Kasumi-1 (cell line): ENCODE measurements at regions not wholly inside any gene's neighbourhood (a gene's known extent, or its start where the extent isn't known, plus 50 kb on each side); places are given as distances from the start of the nearest gene placed in this dataset.
"Not testable (repeated sequence)": the region's sequence is repeated elsewhere in the genome, so short reads cannot be mapped to it uniquely, and the experiment has no call there.

Experiments
- DNase-seq, 2 experiments: peaks; one replicate each; lab custom pipeline; 2025; lab: John Stamatoyannopoulos, UW

DNA sequence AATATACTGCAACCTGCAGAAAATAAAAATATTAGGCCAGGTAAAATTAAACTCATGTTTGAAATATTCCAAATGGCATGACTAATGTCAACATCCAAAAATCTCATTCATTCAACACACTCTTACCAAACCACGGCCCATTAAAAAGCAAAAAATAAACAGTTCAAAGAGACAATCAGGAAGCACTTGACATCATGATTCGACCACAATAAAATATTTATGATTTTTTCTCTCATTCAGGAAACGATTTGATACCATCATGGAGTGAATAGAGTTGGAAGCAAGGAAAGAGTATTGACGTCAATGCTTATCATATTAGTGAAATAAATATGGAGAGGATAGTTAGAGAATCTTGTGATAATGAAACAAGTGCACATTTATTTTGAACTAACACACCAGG lies 354.1 kb downstream of the KCNJ2 start:
- DNase-seq, result no peak

DNA sequence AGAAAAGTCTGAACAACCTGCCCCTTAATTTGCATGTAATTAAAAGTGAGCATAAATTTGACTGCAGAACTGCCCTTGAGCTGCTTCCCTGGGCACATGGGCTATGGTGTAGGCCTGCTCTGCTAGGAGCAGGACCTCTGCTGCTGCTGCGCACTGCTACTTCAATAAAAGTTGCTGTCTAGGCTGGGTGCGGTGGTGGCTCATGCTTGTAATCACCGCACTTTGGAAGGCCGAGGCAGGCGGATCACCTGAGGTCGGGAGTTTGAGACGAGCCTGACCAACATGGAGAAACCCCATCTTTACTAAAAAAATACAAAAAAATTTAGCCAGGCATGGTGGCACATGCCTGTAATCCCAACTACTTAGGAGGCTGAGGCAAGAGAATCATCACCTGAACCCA lies 355.7 kb downstream of the KCNJ2 start:
- not testable (repeated sequence) for DNase-seq

DNA sequence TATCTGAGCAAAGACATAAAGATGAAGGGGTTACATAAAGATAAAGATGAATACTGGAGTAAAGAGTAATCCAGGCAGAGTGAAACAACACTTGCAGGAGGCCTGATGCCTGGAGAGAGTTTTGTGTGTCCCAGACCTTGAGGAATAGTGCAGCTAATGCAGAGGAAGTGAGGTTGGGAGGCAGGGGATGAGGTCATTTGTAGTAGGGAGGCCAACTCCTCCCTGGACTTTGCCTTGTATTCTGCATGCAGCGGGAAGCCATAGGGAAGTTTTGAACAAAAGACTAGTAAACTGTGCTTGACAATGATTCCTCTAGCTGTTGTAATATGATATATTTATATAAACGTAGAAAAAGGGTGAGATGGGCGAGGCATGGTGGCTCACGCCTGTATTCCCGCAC lies 356.6 kb downstream of the KCNJ2 start:
- no peak for DNase-seq

DNA sequence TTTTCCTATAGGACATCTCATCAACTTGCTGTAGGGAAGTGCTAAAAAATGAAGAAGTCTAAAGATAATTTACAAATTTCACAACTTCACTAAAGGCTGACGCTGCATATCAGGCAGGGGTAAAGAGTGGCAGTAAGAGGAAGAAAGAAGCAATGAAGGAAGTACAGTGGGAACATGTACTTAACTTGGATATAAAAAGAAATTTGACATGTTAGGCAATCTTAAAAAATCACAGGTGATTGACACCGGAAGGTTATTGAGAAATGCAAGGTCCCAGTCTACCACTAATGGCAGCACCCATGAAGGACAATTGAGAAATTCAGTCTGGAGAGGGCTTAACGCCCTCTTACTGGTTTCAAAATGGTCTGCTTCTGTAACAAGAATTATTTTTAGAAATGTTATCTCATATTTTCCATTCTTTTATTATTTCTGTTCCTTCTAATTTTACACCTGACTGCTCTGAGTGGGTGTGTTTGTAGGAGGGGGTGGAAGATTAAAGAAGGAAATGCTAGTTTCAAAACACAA lies 358.1 kb downstream of the KCNJ2 start:
- DNase-seq, result peak in 1 of 2 experiments; percentile 9

DNA sequence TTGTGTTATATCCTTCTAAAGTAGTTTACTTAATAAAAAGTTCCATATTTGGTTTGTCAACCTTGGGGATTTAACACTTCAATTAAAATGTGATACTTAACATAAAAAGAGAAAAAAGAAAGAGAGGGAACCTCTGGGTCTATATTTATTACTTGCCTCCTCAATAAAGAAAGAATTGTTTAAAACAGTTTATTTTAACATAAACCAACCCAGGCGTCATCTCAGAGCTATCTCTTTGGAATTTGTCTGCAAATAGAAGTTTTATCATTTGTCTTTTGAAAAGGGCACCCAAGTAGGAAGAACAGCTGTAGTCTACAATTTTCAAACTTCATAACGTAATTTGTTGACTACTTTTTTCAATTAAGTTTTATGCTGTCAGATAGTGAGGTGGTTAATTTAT lies 364.1 kb downstream of the KCNJ2 start:
- DNase-seq, result no peak

DNA sequence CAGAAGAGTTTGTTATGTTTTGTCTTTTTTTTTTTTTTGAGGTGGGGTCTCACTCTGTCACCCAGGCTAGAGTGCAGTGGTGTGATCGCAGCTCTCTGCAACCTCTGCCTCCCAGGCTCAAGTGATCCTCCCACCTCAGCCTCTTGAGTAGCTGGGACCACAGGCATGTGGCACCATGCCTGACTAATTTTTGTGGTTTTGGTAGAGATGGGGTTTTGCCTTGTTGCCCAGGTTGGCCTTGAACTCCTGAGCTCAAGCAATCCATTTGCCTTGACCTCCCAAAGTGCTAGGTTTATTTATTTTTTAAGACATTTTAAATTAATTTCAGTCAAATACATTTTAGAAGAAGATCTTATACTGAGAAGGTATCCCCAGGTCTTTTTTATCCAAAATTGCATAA lies 366.7 kb downstream of the KCNJ2 start:
- DNase-seq, result no peak

DNA sequence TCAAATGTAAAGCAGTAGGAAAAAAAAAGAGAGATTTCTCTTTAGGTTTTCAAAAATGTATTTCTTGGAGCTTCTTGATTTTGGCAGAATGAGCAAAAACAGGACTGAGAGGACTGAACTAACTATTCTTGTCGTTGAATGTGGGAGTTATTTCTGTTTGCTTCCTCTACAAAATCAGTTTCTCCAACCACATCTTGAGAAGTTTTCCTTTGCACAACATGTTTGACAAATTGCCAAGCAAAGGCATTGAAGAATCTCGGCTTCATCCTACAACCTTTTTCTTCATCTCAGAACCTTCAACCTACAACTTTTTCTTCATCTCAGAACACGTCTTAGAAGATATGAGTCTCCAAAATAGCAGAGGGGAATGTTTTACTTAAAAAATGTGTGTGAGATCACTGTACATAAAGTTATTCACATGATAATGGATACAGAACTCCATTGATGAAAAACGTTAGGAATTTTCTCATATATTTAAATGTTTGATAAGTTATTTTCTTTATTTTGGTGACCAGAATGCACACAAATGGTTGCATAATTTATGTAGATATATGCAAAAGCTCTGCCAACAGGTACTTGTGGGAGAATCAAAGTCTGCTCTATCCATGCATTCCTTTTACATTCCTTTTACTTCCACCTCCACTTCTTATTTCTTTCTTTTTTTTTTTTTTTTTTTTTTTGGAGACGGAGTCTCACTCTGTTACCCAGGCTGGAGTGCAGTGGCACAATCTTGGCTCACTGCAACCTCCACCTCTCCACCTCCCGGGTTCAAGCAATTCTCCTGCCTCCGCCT lies 370.0 kb downstream of the KCNJ2 start:
- no peak for DNase-seq

DNA sequence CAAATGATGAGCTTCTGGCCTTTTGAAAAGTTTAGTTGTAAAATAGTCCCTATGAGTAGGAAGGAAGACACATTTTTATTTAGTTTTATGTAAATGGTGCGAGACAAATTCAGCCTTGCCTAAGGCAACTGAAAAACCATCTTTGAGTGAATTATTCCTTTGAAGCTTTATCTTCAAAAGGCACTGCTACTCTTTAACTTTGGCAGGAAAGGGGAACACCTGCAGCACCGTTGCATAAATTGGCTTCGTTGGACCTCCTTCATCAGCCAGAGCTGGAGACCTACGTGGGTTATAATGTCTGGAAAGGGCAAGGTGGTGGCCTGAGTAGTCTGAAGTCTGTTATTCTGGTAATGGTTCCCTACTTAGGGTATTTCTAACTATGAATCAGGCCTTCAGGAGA lies 373.5 kb downstream of the KCNJ2 start:
- DNase-seq, result no peak

DNA sequence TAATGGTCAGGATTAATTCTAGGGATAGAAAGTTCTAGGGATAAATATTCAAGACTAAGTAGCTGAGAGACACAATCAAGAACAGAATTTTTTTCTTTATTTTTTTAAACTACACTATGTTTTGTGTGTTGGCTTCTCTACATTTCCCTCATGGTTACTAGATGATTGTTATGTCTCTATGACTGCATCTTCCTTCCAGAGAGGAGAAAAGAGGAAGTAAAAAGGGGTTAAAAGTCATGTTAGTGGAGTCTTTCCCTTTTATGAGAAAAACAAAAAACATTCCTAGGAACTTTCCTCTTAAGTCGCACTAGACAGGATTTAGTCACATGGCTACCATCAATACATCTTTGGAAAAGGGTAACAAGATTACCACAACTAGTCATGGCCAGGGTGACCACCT lies 375.0 kb downstream of the KCNJ2 start:
- DNase-seq, result peak; percentile 15 to 51

DNA sequence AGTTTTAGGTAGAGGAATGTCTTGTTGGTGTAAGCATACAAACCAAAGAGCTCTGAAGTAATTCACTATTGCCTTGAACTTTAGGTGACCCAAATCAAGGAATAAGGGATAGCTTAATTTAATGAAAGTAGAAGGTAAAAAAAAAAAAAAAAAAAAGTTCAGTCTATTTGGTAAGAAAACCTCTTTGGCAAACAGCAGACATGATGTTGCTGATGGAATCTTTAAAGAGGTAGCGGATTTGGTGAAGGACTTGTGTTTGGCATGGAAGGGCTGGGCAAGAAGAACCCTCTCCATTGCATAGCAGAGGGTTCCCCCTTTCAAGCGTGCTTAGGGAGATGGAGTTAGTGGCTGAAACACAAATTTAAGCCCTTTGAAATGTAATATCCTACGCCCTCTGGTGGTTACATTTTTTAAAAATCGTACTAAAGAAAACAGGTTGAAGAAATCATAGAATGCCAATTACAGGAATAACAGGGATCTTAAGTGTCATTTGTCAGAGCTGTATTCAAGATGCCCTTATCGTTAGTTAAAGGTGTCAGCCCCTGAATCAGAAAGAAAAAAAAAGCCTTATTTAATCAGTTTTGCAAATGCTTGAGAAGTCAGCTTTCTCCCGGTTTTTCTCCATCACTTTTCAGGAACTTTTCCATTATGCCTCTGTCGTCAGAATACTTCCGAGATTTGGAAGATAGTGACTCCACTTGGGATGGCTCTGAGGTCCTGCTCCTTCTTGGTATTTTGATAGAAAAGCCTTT lies 383.1 kb downstream of the KCNJ2 start:
- DNase-seq, result peak; percentile 66 to 77

DNA sequence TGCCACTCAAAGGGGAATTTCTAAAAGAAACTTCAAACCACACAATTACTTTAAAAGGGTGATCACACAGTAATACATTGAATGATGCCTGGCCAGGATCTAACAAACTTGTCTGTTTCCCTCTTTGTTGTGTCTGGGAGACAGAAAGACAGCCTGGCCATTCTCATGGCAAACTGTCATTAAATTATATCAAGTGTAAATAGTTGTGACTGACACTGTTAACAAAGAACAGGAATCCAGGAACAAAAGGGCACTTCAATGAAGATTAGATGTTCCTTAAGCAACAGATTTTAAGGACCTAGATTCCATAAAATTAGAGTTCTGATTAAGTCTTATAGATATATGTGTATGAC lies 383.6 kb downstream of the KCNJ2 start:
- DNase-seq, result no peak

DNA sequence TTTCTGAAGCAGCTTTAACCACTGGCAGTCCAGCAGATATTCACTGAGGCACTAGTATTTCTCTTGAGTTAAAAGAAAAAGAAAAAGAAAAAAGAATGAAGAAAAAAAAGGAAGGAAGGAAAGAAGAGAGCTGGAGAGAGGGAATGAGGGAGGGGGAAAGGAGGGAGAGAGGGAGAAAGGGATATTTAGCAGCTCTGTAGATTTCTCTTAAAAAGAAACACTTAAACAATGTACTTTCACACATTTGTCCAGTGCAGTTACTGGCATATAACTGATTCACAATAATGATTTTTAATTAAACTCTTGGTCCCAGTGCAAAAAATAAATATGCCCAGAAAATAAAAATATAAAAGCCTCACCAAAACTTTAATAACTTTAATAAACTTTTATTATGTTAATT lies 386.4 kb downstream of the KCNJ2 start:
- DNase-seq, result no peak

DNA sequence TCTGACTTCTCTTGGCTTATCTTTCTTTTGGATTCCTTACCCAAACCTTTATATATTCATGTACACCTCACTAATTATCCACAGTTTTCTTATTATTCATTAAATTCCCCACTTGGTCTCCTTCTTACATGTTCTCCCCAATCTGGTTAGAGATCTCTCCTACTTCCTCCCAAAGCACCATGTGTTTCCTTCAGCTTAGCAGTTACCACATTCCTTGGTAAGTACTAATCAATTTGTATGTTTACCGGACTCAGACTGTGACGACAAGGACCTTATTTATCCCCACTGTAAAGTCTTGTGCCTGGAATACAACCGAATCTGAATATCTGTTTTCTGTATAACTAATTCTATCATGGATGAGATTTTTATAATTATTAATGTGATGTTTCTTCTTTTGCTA lies 389.5 kb downstream of the KCNJ2 start:
- DNase-seq, result no peak

DNA sequence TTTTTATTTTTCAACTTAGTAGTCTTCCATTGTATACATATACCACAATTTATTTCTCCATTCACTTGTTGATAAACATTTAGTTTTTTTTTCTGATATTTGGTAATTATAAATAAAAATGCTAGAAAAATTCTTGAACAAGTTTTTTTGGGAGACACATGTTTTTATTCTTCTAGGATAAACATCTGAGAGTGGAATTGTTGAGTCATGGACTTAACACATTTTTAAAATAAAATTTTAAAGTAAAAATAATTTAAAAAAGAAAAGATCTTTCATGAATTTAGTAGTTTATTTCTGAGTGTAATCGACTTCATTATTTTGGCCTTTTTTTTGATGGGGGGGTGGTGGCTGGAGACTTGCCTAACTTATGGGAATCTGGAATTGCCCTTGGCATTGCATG lies 391.1 kb downstream of the KCNJ2 start:
- DNase-seq, result no peak

DNA sequence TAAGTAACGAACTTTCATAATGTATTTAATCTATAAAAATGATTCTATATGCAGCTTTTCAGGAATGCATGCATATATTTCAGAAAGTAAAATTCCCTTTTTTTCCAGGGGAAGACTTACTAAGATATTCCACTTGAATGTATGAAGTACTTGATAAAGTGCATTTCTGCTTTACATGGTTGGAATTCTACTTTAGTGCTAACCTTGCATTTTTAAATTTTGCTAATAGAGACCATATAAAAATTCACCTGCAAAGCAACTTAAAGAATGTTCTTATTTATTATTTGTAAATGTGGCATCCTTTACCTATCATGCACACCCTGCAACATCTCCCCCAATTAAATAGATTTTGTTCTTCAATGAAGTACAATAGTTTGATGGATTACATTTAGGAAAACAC lies 392.8 kb downstream of the KCNJ2 start:
- no peak for DNase-seq

DNA sequence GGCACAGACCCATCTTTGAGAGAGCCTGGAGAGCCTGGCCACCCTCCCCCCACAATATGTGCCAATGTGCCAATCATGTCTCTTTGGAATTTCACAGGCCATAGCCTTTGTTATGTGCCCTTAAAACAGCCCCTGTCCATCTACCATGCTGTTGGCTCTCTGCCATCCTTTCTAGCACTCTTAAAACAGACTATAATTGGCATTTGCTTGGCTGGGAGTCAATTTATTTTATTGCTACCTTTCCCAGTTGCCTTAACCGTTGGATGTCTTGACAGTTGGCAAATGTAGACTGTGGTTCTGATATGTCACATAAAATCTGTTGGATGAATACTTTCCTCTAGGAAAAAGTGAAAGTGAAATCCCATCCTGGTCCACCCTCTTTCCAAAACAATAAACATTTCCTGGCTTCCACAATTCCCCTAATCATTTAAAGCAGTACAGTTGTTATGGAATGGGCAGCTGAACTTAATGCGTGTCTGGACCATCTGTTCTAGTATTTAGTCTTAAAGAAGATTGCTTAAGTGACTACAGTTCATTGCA lies 394.0 kb downstream of the KCNJ2 start:
- DNase-seq, result no peak

DNA sequence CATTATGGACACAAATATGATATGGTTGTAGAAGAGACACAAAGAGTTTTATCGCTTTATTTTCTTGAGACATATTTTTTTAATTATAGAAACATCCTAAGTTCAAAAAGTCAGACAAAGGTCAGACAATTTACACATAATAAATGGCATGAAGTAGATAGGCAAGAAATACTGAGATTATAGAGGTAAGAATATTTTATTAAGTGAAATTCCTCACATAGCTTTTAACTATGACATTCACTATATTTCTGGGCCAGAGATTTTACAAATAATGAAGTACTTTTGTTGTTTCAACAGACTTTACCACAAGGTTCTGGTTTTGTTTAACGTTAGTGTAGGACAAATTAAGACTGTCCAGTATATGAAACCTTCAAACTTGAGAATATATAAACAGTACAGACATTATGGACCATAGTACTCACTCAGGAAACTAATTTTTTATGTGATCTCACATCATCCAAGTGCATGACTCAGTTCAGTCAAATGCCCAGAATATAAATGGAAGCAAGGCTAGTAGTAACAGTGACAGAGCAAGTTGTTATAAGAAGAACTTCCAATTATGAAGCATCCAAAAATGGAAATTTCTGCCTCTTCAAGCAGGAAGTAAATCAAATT lies 394.8 kb downstream of the KCNJ2 start:
- DNase-seq, result no peak

DNA sequence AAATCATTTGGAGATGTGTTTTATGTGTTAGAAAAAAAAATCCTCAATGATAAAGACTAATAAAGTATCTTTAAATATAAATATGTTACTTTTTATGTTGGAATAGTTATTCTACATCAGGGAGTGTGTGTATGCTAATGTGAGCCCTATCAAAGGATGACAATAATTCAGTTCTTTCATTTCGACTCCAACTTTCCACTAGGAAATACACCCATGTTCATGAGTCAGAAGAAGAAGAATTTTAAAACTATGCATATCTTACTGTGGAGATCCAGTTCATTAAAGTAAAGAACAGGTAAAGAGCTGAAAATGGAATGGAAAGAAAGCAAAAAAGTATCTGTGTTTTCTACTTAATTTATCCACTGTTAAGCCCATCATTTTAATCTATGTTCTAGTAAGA lies 399.8 kb downstream of the KCNJ2 start:
- DNase-seq, result no peak

DNA sequence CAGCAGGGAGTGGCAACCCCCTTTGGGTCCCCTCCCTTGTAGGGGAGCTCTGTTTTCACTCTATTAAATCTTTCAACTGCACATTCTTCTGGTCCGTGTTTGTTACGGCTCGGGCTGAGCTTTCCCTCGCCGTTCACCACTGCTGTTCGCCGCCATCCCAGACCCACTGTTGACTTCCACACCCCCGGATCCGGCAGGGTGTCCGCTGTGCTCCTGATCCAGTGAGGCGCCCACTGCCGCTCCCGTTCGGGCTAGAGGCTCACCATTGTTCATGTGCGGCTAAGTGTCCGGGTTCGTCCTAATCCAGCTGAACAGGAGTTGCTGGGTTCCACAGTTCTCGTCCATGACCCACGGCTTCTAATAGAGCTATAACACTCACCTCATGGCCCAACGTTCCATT lies 408.1 kb downstream of the KCNJ2 start:
- DNase-seq, result no peak

DNA sequence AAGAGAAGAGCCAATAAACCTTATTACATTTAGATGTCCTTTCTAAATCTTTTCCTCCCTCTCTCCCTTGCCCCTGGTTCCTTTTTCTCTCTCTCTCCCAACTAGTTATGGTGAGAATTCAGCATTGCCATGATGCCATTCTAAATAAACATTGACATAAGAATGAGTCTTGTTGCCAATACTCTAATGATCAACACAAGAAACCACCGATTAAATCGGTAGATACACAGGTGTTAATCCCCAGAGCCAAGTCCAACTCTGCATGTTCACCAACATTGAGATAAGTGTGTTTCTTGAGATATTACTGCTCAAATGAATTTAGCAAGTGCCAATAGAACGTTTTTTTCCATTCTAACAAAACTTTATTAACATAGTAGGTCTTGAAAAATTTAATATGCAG lies 412.1 kb downstream of the KCNJ2 start:
- no peak for DNase-seq

DNA sequence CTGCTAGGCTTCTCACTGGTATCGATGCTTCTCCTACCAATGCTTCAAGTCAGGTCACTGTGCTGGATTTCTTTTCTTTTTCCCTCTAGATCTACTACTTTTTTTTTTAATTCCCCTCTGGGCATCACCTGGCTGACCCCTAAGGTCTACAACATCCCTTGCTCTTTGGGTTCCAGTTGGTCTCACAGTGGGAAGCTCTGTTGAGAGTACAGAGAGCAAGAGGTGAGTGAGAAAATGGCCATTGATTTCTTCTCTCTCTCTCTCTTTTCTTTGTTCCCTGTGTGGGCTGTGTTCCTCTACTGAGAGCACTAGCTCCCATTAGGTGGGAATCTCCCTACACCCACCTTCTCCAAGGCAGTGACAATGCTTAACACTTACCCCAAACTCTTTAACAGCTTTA lies 413.4 kb downstream of the KCNJ2 start:
- no peak for DNase-seq

DNA sequence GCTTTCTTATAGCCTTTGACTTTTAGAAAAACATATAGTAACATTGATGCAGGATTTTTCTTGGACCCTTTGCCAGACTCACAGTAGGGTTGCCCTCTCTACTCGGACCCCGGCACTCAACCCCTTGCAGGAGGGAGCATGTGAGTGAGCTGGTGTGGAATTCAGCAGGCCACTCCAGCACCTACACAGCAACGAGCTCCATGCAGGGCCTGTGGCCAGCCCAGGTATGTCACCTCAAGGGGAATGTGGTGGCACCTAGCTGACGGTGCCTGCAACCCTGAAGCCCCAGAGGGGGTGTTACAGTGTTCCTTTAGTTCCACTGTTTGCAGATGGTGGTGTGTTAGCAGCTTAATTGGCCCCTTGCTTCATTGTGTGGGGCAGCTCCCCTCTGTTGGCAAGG lies 414.9 kb downstream of the KCNJ2 start:
- no peak for DNase-seq

DNA sequence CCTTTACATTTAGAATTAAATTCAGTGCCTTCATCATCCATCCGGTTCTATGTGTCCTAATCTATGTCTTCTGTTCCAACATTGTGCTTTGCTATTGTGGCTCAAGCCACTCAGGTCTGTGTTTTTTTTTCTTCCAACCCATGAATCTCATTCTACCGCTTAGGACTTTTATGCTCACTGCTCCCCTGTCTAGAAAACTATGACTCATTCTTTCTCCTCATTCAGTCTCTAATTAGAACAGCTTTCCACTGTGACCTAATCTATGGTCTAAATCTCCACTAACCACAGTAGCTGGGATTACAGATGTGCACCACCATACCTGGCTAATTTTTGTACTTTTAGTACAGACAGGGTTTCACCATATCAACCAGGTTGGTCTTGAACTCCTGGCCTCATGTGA lies 418.7 kb downstream of the KCNJ2 start:
- DNase-seq, result no peak
